ENCODE measurements at regions not wholly inside any gene's neighbourhood (a gene's known extent, or its start where the extent isn't known, plus 50 kb on each side); places are given as distances from the start of the nearest gene placed in this dataset.

- intact Hi-C loops (cut with DNase I): no loop called here
- DNase-seq: no peak
These were observed 298.0 kb downstream of the TFAP2C start for GRCh38 chr20:56927127-56927526.

GRCh38 chr20:56928007-56928406 is 298.9 kb downstream of the TFAP2C start:
- ATAC-seq (ENCODE audit: poor library complexity): no peak
- intact Hi-C loops (cut with DNase I): no loop called here
- no peak for DNase-seq

More at GRCh38 chr20:56927127-56927526, 298.0 kb downstream of the TFAP2C start:
- no peak for ATAC-seq (ENCODE audit: poor library complexity)

GRCh38 chr20:56929606-56930005 is 300.5 kb downstream of the TFAP2C start:
- DNase-seq: no peak
- no peak for ATAC-seq (ENCODE audit: poor library complexity)
- intact Hi-C loops (cut with DNase I): no loop called here

- no peak for DNase-seq
- no peak for ATAC-seq (ENCODE audit: poor library complexity)
- intact Hi-C loops (cut with DNase I): no loop called here
These were observed 301.8 kb downstream of the TFAP2C start for GRCh38 chr20:56930876-56931275.

- no peak for DNase-seq
- no peak for ATAC-seq (ENCODE audit: poor library complexity)
- intact Hi-C loops (cut with DNase I): no loop called here
These were observed 303.6 kb downstream of the TFAP2C start for GRCh38 chr20:56932575-56933330.

GRCh38 chr20:56933331-56933698 is 304.2 kb downstream of the TFAP2C start:
- DNase-seq: no peak
- intact Hi-C loops (cut with DNase I): no loop called here
- no peak for ATAC-seq (ENCODE audit: poor library complexity)

- ATAC-seq (ENCODE audit: poor library complexity) (no peak), DNase-seq (no peak)
- intact Hi-C loops (cut with DNase I): no loop called here
These were observed 305.8 kb downstream of the TFAP2C start for GRCh38 chr20:56934888-56935287.

- no peak for DNase-seq
- intact Hi-C loops (cut with DNase I): no loop called here
- no peak for ATAC-seq (ENCODE audit: poor library complexity)
These were observed 311.4 kb downstream of the TFAP2C start for GRCh38 chr20:56940466-56940865.

GRCh38 chr20:56941101-56941686 is 312.1 kb downstream of the TFAP2C start:
- ATAC-seq (ENCODE audit: poor library complexity): no peak
- intact Hi-C loops (cut with DNase I): no loop called here
- no peak for DNase-seq

GRCh38 chr20:56943946-56944945 is 315.1 kb downstream of the TFAP2C start:
- DNase-seq: no peak
- ATAC-seq (ENCODE audit: poor library complexity): no peak
- intact Hi-C loops (cut with DNase I): no loop called here

GRCh38 chr20:56945057-56945456 is 316.0 kb downstream of the TFAP2C start:
- DNase-seq (no peak), ATAC-seq (ENCODE audit: poor library complexity) (no peak)
- intact Hi-C loops (cut with DNase I): no loop called here

GRCh38 chr20:56945901-56946300 is 316.8 kb downstream of the TFAP2C start:
- intact Hi-C loops (cut with DNase I): no loop called here
- no peak for ATAC-seq (ENCODE audit: poor library complexity)

GRCh38 chr20:56949318-56949717 is 317.1 kb downstream of the BMP7 start:
- DNase-seq (no peak), ATAC-seq (ENCODE audit: poor library complexity) (no peak)
- intact Hi-C loops (cut with DNase I): no loop called here

More at GRCh38 chr20:56945901-56946300, 316.8 kb downstream of the TFAP2C start:
- no peak for DNase-seq

GRCh38 chr20:56952258-56953047 is 314.0 kb downstream of the BMP7 start:
- ATAC-seq (ENCODE audit: poor library complexity): no peak
- intact Hi-C loops (cut with DNase I): no loop called here

GRCh38 chr20:56953048-56953586 is 313.3 kb downstream of the BMP7 start:
- intact Hi-C loops (cut with DNase I): no loop called here
- DNase-seq (no peak), ATAC-seq (ENCODE audit: poor library complexity) (no peak)

More at GRCh38 chr20:56952258-56953047, 314.0 kb downstream of the BMP7 start:
- no peak for DNase-seq

- intact Hi-C loops (cut with DNase I): no loop called here
- ATAC-seq (ENCODE audit: poor library complexity) (no peak), DNase-seq (no peak)
These were observed 311.6 kb downstream of the BMP7 start for GRCh38 chr20:56954797-56955196.

- no peak for DNase-seq
- ATAC-seq (ENCODE audit: poor library complexity): no peak
- intact Hi-C loops (cut with DNase I): no loop called here
These were observed 310.8 kb downstream of the BMP7 start for GRCh38 chr20:56955680-56956079.

GRCh38 chr20:56956534-56956933 is 309.9 kb downstream of the BMP7 start:
- DNase-seq: no peak
- ATAC-seq (ENCODE audit: poor library complexity): no peak
- intact Hi-C loops (cut with DNase I): no loop called here

Measured in Right ventricle myocardium superior (tissue), 1 donor.